ENCODE measurements at regions not wholly inside any gene's neighbourhood (a gene's known extent, or its start where the extent isn't known, plus 50 kb on each side); places are given as distances from the start of the nearest gene placed in this dataset.

DNA sequence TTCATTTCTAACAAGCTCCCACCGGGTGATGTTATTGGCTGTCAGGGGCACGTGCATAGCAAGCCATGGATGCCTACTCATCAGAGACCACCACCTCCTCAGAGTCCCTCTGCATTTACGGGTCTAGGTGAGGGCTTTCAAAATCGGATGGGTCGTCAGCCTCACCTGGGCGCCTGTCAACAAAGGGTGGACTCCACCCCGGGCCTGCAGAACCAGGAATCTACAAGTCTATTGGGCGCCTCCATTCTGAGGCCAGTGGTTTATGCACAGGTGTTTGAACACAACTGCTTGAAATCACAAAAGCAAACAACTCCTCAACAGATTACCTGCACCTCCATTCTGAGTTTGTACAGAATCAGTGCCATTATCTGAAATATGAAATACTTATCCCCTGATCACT lies 318.9 kb downstream of the PTTG2 start:
- no peaks in the 10 kb centered on the region for H3K79me2 ChIP-seq (replicated peaks; ENCODE audit: insufficient read depth, low read length)
- no peak overlapping the region for H3K9ac ChIP-seq (ENCODE audit: low read length)
- H3K36me3 ChIP-seq (ENCODE audit: insufficient read depth, low read length), result no peaks in the 10 kb centered on the region
- no peaks in the 10 kb centered on the region for H3F3A ChIP-seq (ENCODE audit: insufficient read depth, low read length, poor library complexity, severe bottlenecking)
- H3K27me3 ChIP-seq (ENCODE audit: insufficient read depth, low read depth, low read length), result no peaks in the 10 kb centered on the region
- no peak overlapping the region for H2AFZ ChIP-seq (ENCODE audit: low read depth, low read length)
- no peak overlapping the region for H3K4me2 ChIP-seq (ENCODE audit: low read length)
- H3K4me3 ChIP-seq (ENCODE audit: low read length), result no peak overlapping the region
- H3K9me3 ChIP-seq (ENCODE audit: low read length), result no peaks in the 10 kb centered on the region
- TF ChIP-seq EP300 (conservative IDR thresholded peaks at IDR 0.05; ENCODE audit: poor library complexity, severe bottlenecking), result no peak
- TF ChIP-seq RAD21 (conservative IDR thresholded peaks at IDR 0.05), result no peak
- TF ChIP-seq, protein P1, sequence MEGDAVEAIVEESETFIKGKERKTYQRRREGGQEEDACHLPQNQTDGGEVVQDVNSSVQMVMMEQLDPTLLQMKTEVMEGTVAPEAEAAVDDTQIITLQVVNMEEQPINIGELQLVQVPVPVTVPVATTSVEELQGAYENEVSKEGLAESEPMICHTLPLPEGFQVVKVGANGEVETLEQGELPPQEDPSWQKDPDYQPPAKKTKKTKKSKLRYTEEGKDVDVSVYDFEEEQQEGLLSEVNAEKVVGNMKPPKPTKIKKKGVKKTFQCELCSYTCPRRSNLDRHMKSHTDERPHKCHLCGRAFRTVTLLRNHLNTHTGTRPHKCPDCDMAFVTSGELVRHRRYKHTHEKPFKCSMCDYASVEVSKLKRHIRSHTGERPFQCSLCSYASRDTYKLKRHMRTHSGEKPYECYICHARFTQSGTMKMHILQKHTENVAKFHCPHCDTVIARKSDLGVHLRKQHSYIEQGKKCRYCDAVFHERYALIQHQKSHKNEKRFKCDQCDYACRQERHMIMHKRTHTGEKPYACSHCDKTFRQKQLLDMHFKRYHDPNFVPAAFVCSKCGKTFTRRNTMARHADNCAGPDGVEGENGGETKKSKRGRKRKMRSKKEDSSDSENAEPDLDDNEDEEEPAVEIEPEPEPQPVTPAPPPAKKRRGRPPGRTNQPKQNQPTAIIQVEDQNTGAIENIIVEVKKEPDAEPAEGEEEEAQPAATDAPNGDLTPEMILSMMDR (IDR thresholded peaks at IDR 0.05; ENCODE audit: poor library complexity, severe bottlenecking), result no peak
- TF ChIP-seq TAF1 (IDR thresholded peaks at IDR 0.05; ENCODE audit: low read depth), result no peak
- no peak for TF ChIP-seq SMC3 (conservative IDR thresholded peaks at IDR 0.05; ENCODE audit: poor library complexity)
- TF ChIP-seq, protein P2, sequence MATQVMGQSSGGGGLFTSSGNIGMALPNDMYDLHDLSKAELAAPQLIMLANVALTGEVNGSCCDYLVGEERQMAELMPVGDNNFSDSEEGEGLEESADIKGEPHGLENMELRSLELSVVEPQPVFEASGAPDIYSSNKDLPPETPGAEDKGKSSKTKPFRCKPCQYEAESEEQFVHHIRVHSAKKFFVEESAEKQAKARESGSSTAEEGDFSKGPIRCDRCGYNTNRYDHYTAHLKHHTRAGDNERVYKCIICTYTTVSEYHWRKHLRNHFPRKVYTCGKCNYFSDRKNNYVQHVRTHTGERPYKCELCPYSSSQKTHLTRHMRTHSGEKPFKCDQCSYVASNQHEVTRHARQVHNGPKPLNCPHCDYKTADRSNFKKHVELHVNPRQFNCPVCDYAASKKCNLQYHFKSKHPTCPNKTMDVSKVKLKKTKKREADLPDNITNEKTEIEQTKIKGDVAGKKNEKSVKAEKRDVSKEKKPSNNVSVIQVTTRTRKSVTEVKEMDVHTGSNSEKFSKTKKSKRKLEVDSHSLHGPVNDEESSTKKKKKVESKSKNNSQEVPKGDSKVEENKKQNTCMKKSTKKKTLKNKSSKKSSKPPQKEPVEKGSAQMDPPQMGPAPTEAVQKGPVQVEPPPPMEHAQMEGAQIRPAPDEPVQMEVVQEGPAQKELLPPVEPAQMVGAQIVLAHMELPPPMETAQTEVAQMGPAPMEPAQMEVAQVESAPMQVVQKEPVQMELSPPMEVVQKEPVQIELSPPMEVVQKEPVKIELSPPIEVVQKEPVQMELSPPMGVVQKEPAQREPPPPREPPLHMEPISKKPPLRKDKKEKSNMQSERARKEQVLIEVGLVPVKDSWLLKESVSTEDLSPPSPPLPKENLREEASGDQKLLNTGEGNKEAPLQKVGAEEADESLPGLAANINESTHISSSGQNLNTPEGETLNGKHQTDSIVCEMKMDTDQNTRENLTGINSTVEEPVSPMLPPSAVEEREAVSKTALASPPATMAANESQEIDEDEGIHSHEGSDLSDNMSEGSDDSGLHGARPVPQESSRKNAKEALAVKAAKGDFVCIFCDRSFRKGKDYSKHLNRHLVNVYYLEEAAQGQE (IDR thresholded peaks at IDR 0.05; ENCODE audit: borderline replicate concordance), result no peak
- H4K20me1 ChIP-seq (ENCODE audit: insufficient read depth), result no peaks in the 10 kb centered on the region
- H3K27ac ChIP-seq (ENCODE audit: low read length), result no peak overlapping the region
- no peaks in the 10 kb centered on the region for H3K9me2 ChIP-seq (ENCODE audit: insufficient read depth, low read length)

DNA sequence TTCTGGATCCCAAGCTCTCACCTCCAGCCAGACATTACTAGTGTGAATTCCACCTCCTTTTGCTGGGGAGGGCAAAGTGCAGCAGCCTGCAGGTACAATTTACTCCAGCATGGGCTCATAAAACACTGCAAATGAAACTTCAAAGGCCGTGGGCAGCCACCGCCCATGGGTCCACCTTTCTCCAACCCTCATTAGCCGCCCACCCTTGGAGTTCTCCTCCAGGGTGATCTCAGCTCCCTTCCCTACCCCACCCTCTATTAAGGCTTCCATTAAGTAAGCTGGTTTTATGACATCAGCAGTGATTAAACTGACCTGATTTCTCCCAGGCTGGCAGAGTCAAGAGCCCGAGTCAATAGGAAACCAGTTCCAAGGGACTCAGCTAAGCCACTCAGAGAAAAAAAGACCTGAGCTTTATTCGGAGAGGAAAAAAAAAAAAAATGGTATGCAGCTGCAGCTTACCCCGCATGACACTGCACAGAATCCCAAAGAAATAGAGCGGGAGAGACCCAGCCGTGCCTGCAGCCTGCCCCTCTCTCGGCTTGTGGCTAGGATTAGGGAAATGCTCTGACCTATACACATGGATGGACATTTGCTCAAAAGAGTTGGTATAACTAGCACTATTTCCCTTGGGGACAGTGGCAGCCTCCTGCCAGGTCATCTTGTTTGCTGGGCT lies 319.6 kb downstream of the PTTG2 start:
- H2AFZ ChIP-seq (ENCODE audit: low read depth, low read length), result no peak overlapping the region
- H3K4me3 ChIP-seq (ENCODE audit: low read length), result no peak overlapping the region
- no peak overlapping the region for H3K4me2 ChIP-seq (ENCODE audit: low read length)
- H3K9me3 ChIP-seq (ENCODE audit: low read length), result no peaks in the 10 kb centered on the region
- no peaks in the 10 kb centered on the region for H3K79me2 ChIP-seq (replicated peaks; ENCODE audit: insufficient read depth, low read length)
- H3K9me2 ChIP-seq (ENCODE audit: insufficient read depth, low read length), result no peaks in the 10 kb centered on the region
- no peaks in the 10 kb centered on the region for H4K20me1 ChIP-seq (ENCODE audit: insufficient read depth)
- H3F3A ChIP-seq (ENCODE audit: insufficient read depth, low read length, poor library complexity, severe bottlenecking), result no peaks in the 10 kb centered on the region
- no peak overlapping the region for H3K9ac ChIP-seq (ENCODE audit: low read length)
- no peaks in the 10 kb centered on the region for H3K27me3 ChIP-seq (ENCODE audit: insufficient read depth, low read depth, low read length)
- TF ChIP-seq, protein P2 (IDR thresholded peaks at IDR 0.05; ENCODE audit: borderline replicate concordance), result no peak
- TF ChIP-seq POLR2AphosphoS5 (IDR thresholded peaks at IDR 0.05), result no peak
- no peak for TF ChIP-seq EP300 (conservative IDR thresholded peaks at IDR 0.05; ENCODE audit: poor library complexity, severe bottlenecking)
- no peak for TF ChIP-seq MXI1 (conservative IDR thresholded peaks at IDR 0.05; ENCODE audit: poor library complexity, severe bottlenecking)
- H3K27ac ChIP-seq (ENCODE audit: low read length), result no peak overlapping the region
- no peaks in the 10 kb centered on the region for H3K36me3 ChIP-seq (ENCODE audit: insufficient read depth, low read length)
